Osteoblast (primary cell): ENCODE measurements at regions not wholly inside any gene's neighbourhood (a gene's known extent, or its start where the extent isn't known, plus 50 kb on each side); places are given as distances from the start of the nearest gene placed in this dataset.

Source experiments
- DNase-seq: peaks from one replicate; pipeline ENCODE4 v3.0.0; 2011; ENCODE audit warnings: low spot score, mixed read lengths; ENCODE audit not compliant: insufficient read length; ENCODE audit errors: missing footprints
- H2AFZ ChIP-seq: 2 replicates; pipeline ENCODE4 v1.6.0; 2011; ENCODE audit warnings: mild to moderate bottlenecking, low read length
- H3K27ac ChIP-seq: 2 replicates; pipeline ENCODE4 v1.5.1; 2011; ENCODE audit warnings: mild to moderate bottlenecking, low read depth, low read length, moderate library complexity
- H3K27me3 ChIP-seq: 2 replicates; pipeline ENCODE4 v1.6.0; 2012; ENCODE audit warnings: mild to moderate bottlenecking, control low read depth, inconsistent platforms, low read length, moderate library complexity; ENCODE audit not compliant: insufficient read depth
- H3K36me3 ChIP-seq: 2 replicates; pipeline ENCODE4 v1.5.1; 2011; ENCODE audit warnings: mild to moderate bottlenecking, low read length, control low read depth, moderate library complexity; ENCODE audit not compliant: insufficient read depth
- H3K4me1 ChIP-seq: 2 replicates; pipeline ENCODE4 v1.5.1; 2011; ENCODE audit warnings: mild to moderate bottlenecking, low read length, control low read depth, moderate library complexity; ENCODE audit not compliant: insufficient read depth
- H3K4me2 ChIP-seq: 2 replicates; pipeline ENCODE4 v1.6.0; 2011; ENCODE audit warnings: mild to moderate bottlenecking, low read length; ENCODE audit not compliant: insufficient read depth
- H3K4me3 ChIP-seq: fragments of 200-600 bp; sonication (generic); 3 replicates; pipeline ENCODE4 v1.5.1; 2012; ENCODE audit warnings: mild to moderate bottlenecking, low read length, inconsistent platforms; ENCODE audit not compliant: insufficient read depth
- H3K79me2 ChIP-seq: 2 replicates; pipeline ENCODE4 v1.6.0; 2012; ENCODE audit warnings: mild to moderate bottlenecking, low read length, control low read depth, inconsistent platforms; ENCODE audit not compliant: insufficient read depth
- H3K9me3 ChIP-seq: 2 replicates; pipeline ENCODE4 v1.5.1; 2011; ENCODE audit warnings: low read depth, low read length, control low read depth
- H4K20me1 ChIP-seq: 2 replicates; pipeline ENCODE4 v1.6.0; 2012; ENCODE audit warnings: mild to moderate bottlenecking, low read length, control low read depth; ENCODE audit not compliant: insufficient read depth
- TF ChIP-seq, protein P1 (sequence below): IDR thresholded peaks from 2 replicates; pipeline ENCODE4 v1.5.1; 2011; ENCODE audit warnings: mild to moderate bottlenecking, low read depth, low read length, moderate library complexity; ENCODE audit errors: extremely low read depth

- Histone ChIP-seq H3K27ac (no peak overlapping the region), H3K4me1 (no peaks in the 10 kb centered on the region), H3K4me2 (no peak overlapping the region), H3K79me2 (no peaks in the 10 kb centered on the region), H3K9me3 (no peaks in the 10 kb centered on the region), H2AFZ (no peak overlapping the region), H3K4me3 (no peak overlapping the region), H4K20me1 (no peaks in the 10 kb centered on the region), H3K27me3 (no peaks in the 10 kb centered on the region), H3K36me3 (no peaks in the 10 kb centered on the region)
- no peak for DNase-seq
- TF ChIP-seq, protein P1, sequence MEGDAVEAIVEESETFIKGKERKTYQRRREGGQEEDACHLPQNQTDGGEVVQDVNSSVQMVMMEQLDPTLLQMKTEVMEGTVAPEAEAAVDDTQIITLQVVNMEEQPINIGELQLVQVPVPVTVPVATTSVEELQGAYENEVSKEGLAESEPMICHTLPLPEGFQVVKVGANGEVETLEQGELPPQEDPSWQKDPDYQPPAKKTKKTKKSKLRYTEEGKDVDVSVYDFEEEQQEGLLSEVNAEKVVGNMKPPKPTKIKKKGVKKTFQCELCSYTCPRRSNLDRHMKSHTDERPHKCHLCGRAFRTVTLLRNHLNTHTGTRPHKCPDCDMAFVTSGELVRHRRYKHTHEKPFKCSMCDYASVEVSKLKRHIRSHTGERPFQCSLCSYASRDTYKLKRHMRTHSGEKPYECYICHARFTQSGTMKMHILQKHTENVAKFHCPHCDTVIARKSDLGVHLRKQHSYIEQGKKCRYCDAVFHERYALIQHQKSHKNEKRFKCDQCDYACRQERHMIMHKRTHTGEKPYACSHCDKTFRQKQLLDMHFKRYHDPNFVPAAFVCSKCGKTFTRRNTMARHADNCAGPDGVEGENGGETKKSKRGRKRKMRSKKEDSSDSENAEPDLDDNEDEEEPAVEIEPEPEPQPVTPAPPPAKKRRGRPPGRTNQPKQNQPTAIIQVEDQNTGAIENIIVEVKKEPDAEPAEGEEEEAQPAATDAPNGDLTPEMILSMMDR, result no peak
These were observed 88.9 kb upstream of the MRPS30 start for GRCh38 chr5:44719856-44720255.

GRCh38 chr5:44714871-44715561 lies 93.7 kb upstream of the MRPS30 start:
- H3K79me2 ChIP-seq, result no peaks in the 10 kb centered on the region
- H3K27me3 ChIP-seq, result no peaks in the 10 kb centered on the region
- no peaks in the 10 kb centered on the region for H3K9me3 ChIP-seq
- DNase-seq, result no peak
- no peaks in the 10 kb centered on the region for H3K4me1 ChIP-seq
- no peak overlapping the region for H3K27ac ChIP-seq
- no peaks in the 10 kb centered on the region for H4K20me1 ChIP-seq
- no peak overlapping the region for H3K4me3 ChIP-seq
- H3K4me2 ChIP-seq, result no peak overlapping the region
- H3K36me3 ChIP-seq, result no peaks in the 10 kb centered on the region
- H2AFZ ChIP-seq, result no peak overlapping the region
- TF ChIP-seq, protein P1, result no peak

GRCh38 chr5:44713446-44713845 lies 95.3 kb upstream of the MRPS30 start:
- Histone ChIP-seq H3K4me2 (no peak overlapping the region), H3K27ac (no peak overlapping the region), H3K9me3 (no peaks in the 10 kb centered on the region), H4K20me1 (no peaks in the 10 kb centered on the region), H3K27me3 (no peaks in the 10 kb centered on the region), H3K36me3 (no peaks in the 10 kb centered on the region), H3K79me2 (no peaks in the 10 kb centered on the region), H3K4me3 (no peak overlapping the region), H3K4me1 (no peaks in the 10 kb centered on the region), H2AFZ (no peak overlapping the region)
- no peak for DNase-seq
- TF ChIP-seq, protein P1, result no peak

DNA sequence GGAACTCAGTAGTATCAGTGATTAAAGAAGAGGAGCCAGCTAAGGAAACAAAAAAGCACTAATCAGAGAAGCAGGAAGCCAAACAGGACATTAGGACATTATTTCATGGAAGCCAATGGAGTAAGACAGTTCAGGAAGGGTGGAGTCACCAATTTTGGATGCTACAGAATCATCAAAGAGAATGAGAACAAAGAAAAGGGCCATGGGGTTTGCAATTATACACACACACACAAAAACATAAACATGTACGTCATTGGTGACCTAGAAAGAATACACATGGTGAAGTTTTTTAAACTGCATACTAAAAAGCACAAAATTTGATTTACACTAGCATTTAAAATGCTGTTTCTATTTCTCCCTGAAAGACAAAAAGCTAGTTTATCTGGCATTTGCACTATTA lies 96.8 kb upstream of the MRPS30 start:
- Histone ChIP-seq H3K4me1 (no peaks in the 10 kb centered on the region), H3K27ac (no peak overlapping the region)
- TF ChIP-seq, protein P1, result no peak

More for the DNA sequence above, 96.8 kb upstream of the MRPS30 start:
- H3K4me3 ChIP-seq, result no peak overlapping the region
- no peaks in the 10 kb centered on the region for H3K27me3 ChIP-seq
- H3K36me3 ChIP-seq, result no peaks in the 10 kb centered on the region
- no peak overlapping the region for H3K4me2 ChIP-seq
- no peaks in the 10 kb centered on the region for H3K79me2 ChIP-seq
- DNase-seq, result peak; percentile 1
- H3K9me3 ChIP-seq, result no peaks in the 10 kb centered on the region
- no peak overlapping the region for H2AFZ ChIP-seq
- no peaks in the 10 kb centered on the region for H4K20me1 ChIP-seq
